ENCODE measurements at regions not wholly inside any gene's neighbourhood (a gene's known extent, or its start where the extent isn't known, plus 50 kb on each side); places are given as distances from the start of the nearest gene placed in this dataset.

GRCh38 chr11:36822829-36823228, 224.8 kb upstream of the RAG2 start:
- no peaks in the 10 kb centered on the region for H3K36me3 ChIP-seq
- no peaks in the 10 kb centered on the region for H3K4me1 ChIP-seq (ENCODE audit: low read depth)
- no peaks in the 10 kb centered on the region for H3K27me3 ChIP-seq
- H3K27ac ChIP-seq, result no peak overlapping the region
- no peak for DNase-seq (ENCODE audit: low read depth in 1 of 2, low spot score in 1 of 2)
- TF ChIP-seq, protein P1, sequence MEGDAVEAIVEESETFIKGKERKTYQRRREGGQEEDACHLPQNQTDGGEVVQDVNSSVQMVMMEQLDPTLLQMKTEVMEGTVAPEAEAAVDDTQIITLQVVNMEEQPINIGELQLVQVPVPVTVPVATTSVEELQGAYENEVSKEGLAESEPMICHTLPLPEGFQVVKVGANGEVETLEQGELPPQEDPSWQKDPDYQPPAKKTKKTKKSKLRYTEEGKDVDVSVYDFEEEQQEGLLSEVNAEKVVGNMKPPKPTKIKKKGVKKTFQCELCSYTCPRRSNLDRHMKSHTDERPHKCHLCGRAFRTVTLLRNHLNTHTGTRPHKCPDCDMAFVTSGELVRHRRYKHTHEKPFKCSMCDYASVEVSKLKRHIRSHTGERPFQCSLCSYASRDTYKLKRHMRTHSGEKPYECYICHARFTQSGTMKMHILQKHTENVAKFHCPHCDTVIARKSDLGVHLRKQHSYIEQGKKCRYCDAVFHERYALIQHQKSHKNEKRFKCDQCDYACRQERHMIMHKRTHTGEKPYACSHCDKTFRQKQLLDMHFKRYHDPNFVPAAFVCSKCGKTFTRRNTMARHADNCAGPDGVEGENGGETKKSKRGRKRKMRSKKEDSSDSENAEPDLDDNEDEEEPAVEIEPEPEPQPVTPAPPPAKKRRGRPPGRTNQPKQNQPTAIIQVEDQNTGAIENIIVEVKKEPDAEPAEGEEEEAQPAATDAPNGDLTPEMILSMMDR (IDR thresholded peaks at IDR 0.05; ENCODE audit: low read depth, low read length), result no peak
- H3K4me3 ChIP-seq, result no peak overlapping the region
- no peaks in the 10 kb centered on the region for H3K9me3 ChIP-seq (ENCODE audit: low read depth)

- no peak for DNase-seq (ENCODE audit: low read depth in 1 of 2, low spot score in 1 of 2)
- Histone ChIP-seq H3K4me1 (ENCODE audit: low read depth) (no peaks in the 10 kb centered on the region), H3K27ac (no peak overlapping the region), H3K36me3 (no peaks in the 10 kb centered on the region), H3K27me3 (no peaks in the 10 kb centered on the region), H3K4me3 (no peak overlapping the region), H3K9me3 (ENCODE audit: low read depth) (no peaks in the 10 kb centered on the region)
- TF ChIP-seq, protein P1 (IDR thresholded peaks at IDR 0.05; ENCODE audit: low read depth, low read length), result peak; percentile 18
These were observed 220.4 kb upstream of the RAG2 start for GRCh38 chr11:36818410-36818809.

- no peak overlapping the region for H3K27ac ChIP-seq
- no peaks in the 10 kb centered on the region for H3K9me3 ChIP-seq (ENCODE audit: low read depth)
- DNase-seq (ENCODE audit: low read depth in 1 of 2, low spot score in 1 of 2), result peak in 1 of 2 donors; percentile 6
- no peaks in the 10 kb centered on the region for H3K4me1 ChIP-seq (ENCODE audit: low read depth)
- TF ChIP-seq, protein P1 (IDR thresholded peaks at IDR 0.05; ENCODE audit: low read depth, low read length), result no peak
- no peak overlapping the region for H3K4me3 ChIP-seq
- no peaks in the 10 kb centered on the region for H3K36me3 ChIP-seq
- no peaks in the 10 kb centered on the region for H3K27me3 ChIP-seq
These were observed 219.4 kb upstream of the RAG2 start for GRCh38 chr11:36817336-36817965.

- Histone ChIP-seq H3K4me3 (no peak overlapping the region), H3K27ac (no peak overlapping the region), H3K27me3 (no peaks in the 10 kb centered on the region), H3K4me1 (ENCODE audit: low read depth) (no peaks in the 10 kb centered on the region), H3K9me3 (ENCODE audit: low read depth) (no peaks in the 10 kb centered on the region), H3K36me3 (no peaks in the 10 kb centered on the region)
- DNase-seq (ENCODE audit: low read depth in 1 of 2, low spot score in 1 of 2), result no peak
- TF ChIP-seq, protein P1 (IDR thresholded peaks at IDR 0.05; ENCODE audit: low read depth, low read length), result no peak
These were observed 211.3 kb upstream of the RAG2 start for GRCh38 chr11:36809303-36809702.

DNA sequence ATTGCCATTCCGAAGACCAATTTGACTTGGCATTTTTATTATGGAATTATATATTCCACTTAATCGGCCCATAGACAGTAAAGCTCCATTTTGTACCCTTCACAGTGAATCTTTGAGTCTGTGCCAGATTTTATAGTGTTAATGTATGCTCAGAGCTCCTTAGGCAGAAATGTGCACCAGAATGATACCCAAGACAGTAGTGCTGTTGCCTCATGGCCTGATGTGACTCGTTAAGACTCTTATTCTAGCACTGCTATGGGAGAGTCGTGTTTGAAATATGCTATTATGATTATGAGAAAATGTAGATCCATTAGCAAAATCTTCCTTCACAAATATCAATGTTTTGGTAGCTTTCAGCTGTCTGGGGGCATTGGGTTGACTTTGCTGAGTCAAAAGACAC, 209.8 kb upstream of the RAG2 start:
- no peak for DNase-seq (ENCODE audit: low read depth in 1 of 2, low spot score in 1 of 2)
- TF ChIP-seq, protein P1 (IDR thresholded peaks at IDR 0.05; ENCODE audit: low read depth, low read length), result no peak
- no peaks in the 10 kb centered on the region for H3K36me3 ChIP-seq
- no peaks in the 10 kb centered on the region for H3K4me1 ChIP-seq (ENCODE audit: low read depth)
- H3K27ac ChIP-seq, result no peak overlapping the region
- H3K27me3 ChIP-seq, result no peaks in the 10 kb centered on the region
- H3K9me3 ChIP-seq (ENCODE audit: low read depth), result no peaks in the 10 kb centered on the region
- no peak overlapping the region for H3K4me3 ChIP-seq
